PFSK-1 (cell line): ENCODE measurements at regions not wholly inside any gene's neighbourhood (a gene's known extent, or its start where the extent isn't known, plus 50 kb on each side); places are given as distances from the start of the nearest gene placed in this dataset.

Experiments used
- FOXP2 ChIP-seq: optimal IDR thresholded peaks from 2 replicates; pipeline ENCODE3; 2011; ENCODE audit warnings: borderline replicate concordance, control low read depth, inconsistent platforms; ENCODE audit not compliant: insufficient read depth; ENCODE audit errors: extremely low read length, extremely low read depth
- POLR2AphosphoS5 ChIP-seq: IDR thresholded peaks from 2 replicates; pipeline ENCODE4 v1.6.1; 2012; ENCODE audit warnings: low read depth, mild to moderate bottlenecking, control low read depth, low read length, moderate library complexity
- REST ChIP-seq, 2 experiments: IDR thresholded peaks; 2 replicates each; pipeline versions ENCODE4 v1.6.1 to v1.8.0; 2011 to 2012; ENCODE audit warnings: low read depth in 2 of 2, low read length in 2 of 2, control low read depth in 1 of 2, inconsistent platforms in 1 of 2, mild to moderate bottlenecking in 1 of 2, moderate library complexity in 1 of 2; ENCODE audit not compliant: insufficient read depth in 1 of 2
- SIN3A ChIP-seq: IDR thresholded peaks from 2 replicates; pipeline ENCODE4 v1.6.1; 2012; ENCODE audit warnings: mild to moderate bottlenecking, low read length, moderate library complexity, borderline replicate concordance; ENCODE audit not compliant: insufficient read depth
- TAF1 ChIP-seq: IDR thresholded peaks from 2 replicates; pipeline ENCODE4 v1.6.1; 2012; ENCODE audit warnings: low read length, control low read depth, borderline replicate concordance; ENCODE audit not compliant: insufficient read depth

GRCh38 chr12:66836623-66837310 lies 157.9 kb upstream of the GRIP1 start:
- TF ChIP-seq POLR2AphosphoS5: no peak
- TF ChIP-seq FOXP2: no peak
- TF ChIP-seq TAF1: no peak
- no peak for TF ChIP-seq REST (IDR thresholded peaks at IDR 0.05; ENCODE audit: insufficient read depth in 1 of 2, low read depth in 2 of 2, low read length in 2 of 2)
- no peak for TF ChIP-seq SIN3A

GRCh38 chr12:66837311-66837627 lies 158.4 kb upstream of the GRIP1 start:
- TF ChIP-seq TAF1: no peak
- TF ChIP-seq POLR2AphosphoS5: no peak
- no peak for TF ChIP-seq SIN3A
- no peak for TF ChIP-seq REST (IDR thresholded peaks at IDR 0.05; ENCODE audit: insufficient read depth in 1 of 2, low read depth in 2 of 2, low read length in 2 of 2)
- TF ChIP-seq FOXP2: no peak

- no peak for TF ChIP-seq REST (IDR thresholded peaks at IDR 0.05; ENCODE audit: insufficient read depth in 1 of 2, low read depth in 2 of 2, low read length in 2 of 2)
Observed at GRCh38 chr12:66838366-66838765, 159.5 kb upstream of the GRIP1 start.

GRCh38 chr12:66848967-66849366 lies 170.1 kb upstream of the GRIP1 start:
- peak; percentile 64 to 89 for TF ChIP-seq REST (IDR thresholded peaks at IDR 0.05; ENCODE audit: insufficient read depth in 1 of 2, low read depth in 2 of 2, low read length in 2 of 2)
- TF ChIP-seq SIN3A: no peak

- TF ChIP-seq FOXP2: no peak
- no peak for TF ChIP-seq SIN3A
Observed at GRCh38 chr12:66851134-66851533, 172.3 kb upstream of the GRIP1 start.
